GM19025 (cell line): ENCODE measurements at regions not wholly inside any gene's neighbourhood (a gene's known extent, or its start where the extent isn't known, plus 50 kb on each side); places are given as distances from the start of the nearest gene placed in this dataset.
"Not testable (repeated sequence)": the region's sequence is repeated elsewhere in the genome, so short reads cannot be mapped to it uniquely, and the experiment has no call there.

Source experiments
- ATAC-seq: cut with Tn5 transposase; IDR thresholded peaks from one replicate; pipeline ENCODE4 v1.9.1; 2021; ENCODE audit warnings: mild to moderate bottlenecking, low read depth, moderate library complexity; ENCODE audit not compliant: unreplicated experiment

GRCh38 chr6:141977782-141978181 lies 154.9 kb upstream of the GJE1 start:
- ATAC-seq, result no peak

DNA sequence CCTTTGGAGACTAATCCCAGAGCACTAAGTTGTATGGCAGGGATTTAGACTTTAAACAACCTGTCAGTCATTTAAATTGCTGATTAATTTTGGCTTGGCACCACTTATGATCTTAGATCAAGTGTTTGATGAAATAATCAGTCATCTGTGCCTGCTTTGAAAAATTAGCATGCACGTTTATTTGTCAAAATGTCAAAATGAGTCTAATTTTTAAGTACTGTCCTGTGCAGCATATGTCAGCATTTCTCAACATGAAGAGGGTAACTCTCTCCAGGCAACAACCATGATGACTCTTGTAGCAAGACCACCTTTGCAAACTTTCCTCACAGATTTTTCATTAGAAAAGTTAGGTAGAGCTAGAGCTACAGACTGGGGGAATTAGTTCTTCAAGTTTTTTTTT lies 155.7 kb upstream of the GJE1 start:
- ATAC-seq, result no peak

- ATAC-seq, result not testable (repeated sequence)
Measured at GRCh38 chr6:141969768-141970415, 162.8 kb upstream of the GJE1 start.

DNA sequence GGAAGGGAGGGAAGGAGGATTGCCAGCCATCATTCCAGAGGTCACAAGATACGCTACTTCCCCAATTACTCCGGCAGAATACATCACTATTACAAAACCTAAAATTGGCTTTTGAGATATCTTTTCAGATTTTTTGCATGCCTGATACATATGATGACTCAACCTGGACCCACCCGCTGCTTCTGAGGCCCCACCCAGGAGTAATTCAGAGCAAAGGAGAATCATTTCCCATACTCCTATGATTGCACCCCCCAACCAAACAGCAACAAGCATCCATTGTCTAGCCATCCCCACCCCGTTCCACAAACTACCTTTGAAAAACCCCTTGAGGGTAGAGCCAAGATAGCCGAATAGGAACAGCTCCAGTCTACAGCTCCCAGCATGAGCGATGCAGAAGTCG lies 163.5 kb upstream of the GJE1 start:
- ATAC-seq, result no peak

DNA sequence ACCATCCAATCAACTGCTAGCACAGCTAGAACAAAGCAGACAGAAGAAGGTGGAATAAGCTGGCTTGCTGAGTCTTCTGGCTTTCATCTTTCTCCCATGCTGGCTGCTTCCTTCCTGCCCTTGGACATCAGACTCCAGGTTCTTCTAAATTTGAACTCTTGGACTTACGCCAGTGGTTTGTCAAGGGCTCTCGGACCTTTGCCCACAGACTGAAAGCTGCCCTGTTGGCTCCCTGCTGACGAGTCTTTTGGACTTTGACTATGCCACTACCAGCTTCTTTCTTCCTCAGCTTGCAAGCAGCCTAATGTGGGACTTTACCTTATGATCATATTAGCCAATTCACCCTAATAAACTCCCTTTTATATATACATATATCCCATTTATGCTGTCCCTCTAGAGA lies 164.1 kb upstream of the GJE1 start:
- no peak for ATAC-seq

DNA sequence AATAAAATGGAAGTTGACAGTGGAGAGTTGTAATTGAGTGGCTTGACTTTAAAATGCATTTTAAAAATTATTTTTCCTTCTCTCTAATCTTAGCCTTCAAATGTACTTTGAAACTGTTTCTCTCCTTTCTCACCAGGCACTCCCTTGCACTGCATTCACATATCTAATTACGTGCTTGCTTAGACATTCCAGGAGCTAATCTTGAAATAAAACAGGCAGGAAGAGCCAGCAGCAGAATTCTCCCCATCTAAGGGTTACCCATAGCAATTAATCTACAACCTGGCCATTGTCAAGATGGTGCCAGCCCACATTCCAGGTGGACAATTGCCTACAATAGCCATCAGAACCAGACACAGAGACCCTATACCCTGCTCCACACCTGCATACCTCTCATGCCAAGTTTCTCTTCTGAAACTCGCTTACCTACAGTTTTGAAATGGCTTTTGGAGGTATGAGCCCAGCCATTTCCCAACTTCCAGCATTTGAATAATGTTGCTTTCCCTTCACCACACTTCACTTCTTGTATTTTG lies 167.6 kb upstream of the GJE1 start:
- ATAC-seq, result no peak

DNA sequence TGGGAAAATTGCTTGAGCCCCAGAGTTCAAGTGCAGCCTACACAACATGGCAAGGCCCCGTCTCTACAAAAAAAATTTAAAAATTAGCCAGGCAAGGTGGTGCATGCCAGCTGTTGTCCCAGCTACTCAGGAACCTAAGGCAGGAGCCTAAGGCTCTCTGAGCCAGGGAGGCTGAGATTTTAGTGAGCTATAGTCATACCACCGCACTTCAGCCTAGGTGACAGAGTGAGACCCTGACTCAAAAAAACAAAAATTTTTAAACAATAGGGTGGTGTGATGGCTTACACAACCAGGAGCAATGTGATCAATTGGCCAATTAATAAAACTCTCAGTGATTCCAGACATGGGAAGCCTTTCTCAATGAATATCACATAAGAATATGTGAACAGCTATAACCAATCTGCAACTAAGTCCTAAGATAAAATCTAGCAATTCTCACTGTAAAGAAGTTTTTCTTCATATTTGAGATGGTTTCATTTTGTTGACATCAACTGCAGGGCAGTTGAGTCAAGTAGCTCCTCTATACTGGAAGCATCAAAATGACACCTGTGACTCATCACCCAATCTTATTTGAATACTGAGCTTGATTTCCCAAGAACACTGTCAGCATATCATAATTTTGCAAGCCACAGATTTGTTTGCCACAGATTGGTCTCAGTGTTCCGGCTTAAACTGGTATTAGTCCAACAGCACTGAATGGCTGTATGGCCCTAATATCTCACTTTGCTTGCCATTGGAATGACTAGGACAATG lies 169.0 kb upstream of the GJE1 start:
- ATAC-seq, result no peak

DNA sequence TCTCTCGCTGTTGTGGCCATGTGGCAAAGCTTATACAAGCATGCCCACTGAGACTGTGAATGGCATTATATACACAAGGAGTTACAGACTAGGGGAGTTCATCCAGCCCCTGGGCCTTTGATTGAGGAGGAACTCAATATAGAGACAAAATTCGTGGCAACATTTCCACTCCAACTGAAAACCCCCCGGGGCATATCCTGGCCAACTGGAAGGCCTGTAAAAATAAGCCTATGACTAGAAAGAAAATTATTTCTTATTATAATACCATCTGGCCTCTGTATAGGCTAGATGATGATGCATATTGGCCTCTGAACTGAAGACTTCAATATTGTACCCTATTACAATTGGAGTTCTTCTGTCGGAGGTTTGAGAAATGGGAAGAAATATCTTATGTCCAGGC lies 175.5 kb upstream of the GJE1 start:
- ATAC-seq, result no peak

DNA sequence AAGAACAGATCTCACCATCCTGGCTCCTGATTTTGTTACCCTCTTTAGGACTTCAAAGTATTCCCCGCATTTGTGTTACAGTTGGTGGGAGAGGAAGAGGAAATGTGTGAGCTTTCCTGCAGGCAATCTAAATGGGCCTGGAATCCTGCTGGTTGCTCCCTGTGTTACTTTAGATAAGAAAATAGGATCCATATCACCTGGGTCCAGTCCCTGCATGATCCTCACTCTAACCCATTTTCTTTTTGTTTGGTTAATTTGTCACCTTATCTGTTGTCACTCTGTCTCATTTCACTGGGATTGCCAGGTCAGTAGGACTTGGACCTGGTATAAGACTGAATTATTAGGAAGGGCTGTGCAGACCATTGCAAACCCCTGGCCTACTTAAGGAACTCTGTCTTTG lies 175.9 kb upstream of the GJE1 start:
- ATAC-seq, result no peak

DNA sequence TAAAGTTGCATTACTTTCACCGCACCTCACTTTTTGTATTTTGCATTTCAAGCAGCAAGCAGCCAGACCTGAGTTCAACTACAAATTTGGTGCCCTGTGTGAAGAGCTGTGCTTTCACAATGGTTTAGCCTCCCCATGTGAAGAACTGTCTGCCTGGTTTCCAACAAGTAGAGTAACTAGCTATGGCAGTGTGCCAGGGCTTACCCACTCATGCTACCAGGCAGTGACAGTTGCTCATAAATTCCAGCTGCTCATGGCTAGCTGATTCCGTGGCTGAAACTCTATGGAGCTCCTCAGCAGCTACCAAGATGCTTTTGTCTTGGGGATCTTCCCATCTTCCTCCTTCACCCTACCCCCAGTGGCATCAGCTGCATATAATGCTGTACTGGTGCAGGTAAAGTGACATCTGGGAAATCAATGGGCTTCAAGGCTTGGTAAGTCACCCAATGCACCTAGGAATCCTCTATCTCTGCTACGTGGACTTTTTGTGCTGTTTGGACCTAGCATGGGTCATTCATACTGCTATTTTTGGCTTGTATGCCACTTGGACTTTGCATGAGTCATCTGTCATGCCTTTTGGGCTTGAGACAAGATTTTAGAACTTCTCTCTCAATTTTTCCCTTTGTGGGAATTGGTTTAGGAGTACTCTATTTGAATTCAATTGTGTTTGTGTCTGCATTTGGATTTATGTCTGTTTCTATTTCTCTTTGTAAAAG lies 176.5 kb upstream of the GJE1 start:
- no peak for ATAC-seq

DNA sequence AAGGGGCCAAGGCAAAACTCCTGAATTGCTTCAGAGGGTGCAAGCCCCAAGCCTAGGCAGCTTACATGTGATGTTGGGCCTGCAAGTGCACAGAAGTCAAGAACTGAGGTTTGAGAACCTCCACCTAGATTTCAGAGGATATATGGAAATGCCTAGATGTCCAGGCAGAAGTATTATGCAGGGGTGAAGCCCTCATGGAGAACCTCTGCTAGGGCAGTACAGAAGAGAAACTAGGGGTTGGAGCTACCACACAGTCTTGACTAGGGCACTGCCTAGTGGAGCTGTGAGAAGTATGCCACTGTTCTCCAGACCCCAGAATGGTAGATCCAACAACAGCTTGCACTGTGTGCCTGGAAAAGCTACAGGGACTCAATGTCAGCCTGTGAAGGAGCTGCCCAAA lies 179.7 kb upstream of the GJE1 start:
- ATAC-seq, result no peak

- ATAC-seq, result no peak
Measured at GRCh38 chr6:141946502-141946901, 186.2 kb upstream of the GJE1 start.

DNA sequence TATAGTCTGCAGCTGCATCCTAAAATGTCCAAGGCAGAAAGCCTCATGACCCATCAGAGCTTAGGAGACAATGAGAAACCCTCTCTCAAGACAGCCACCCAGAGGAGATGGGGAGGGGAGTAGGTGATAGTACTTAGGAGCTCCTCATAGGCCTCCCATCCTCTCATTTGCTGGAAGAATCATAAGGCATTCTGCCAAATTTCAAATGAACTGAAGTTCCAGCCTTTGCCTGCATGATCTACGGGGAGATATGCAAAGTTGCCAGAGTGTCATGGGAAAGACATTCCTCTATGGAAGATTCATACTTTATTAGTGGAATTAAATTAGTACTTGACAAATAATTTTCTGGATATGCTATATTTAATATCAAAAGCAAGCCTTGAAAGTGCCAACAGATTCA lies 194.1 kb upstream of the GJE1 start:
- no peak for ATAC-seq

DNA sequence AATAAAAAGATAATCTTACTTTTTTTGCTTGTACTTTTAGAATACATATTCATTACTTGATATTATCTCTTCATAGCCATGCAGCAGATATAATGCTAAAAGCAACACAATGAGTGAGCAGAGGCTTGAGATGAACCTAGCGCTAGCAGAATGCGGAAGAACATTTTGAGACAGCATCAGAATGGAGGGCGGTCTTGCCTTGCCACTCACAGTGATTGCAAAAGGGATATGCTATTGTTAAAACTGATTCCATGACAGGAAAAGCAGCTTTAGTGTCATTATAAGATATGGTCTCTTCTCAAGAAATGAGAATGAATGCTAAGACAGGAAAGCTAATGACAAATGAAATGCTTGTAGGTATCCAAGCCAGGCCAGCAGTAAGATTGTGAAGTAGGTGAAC lies 200.0 kb upstream of the GJE1 start:
- ATAC-seq, result no peak

- not testable (repeated sequence) for ATAC-seq
Measured at GRCh38 chr6:141926200-141926900, 206.4 kb upstream of the GJE1 start.

DNA sequence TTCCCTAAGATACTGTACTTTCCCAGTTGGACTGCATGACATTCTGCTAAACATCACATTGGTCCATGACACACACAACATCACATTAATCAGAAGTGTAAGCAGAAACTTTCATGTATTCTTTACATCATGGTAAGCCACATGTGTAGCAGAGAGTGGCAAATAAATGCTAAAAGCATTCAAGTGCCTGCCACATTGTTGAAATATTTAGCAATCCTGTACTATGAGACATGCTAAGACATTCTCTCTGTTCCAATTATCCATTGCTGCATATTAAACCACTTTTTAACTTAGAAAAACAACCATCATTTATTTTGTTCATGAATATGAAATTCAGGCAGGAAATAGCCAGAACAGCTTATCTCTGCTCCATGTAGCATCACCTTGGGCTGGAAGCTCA lies 207.7 kb upstream of the GJE1 start:
- no peak for ATAC-seq

- ATAC-seq, result no peak
Measured at GRCh38 chr6:141922898-141923297, 209.8 kb upstream of the GJE1 start.

DNA sequence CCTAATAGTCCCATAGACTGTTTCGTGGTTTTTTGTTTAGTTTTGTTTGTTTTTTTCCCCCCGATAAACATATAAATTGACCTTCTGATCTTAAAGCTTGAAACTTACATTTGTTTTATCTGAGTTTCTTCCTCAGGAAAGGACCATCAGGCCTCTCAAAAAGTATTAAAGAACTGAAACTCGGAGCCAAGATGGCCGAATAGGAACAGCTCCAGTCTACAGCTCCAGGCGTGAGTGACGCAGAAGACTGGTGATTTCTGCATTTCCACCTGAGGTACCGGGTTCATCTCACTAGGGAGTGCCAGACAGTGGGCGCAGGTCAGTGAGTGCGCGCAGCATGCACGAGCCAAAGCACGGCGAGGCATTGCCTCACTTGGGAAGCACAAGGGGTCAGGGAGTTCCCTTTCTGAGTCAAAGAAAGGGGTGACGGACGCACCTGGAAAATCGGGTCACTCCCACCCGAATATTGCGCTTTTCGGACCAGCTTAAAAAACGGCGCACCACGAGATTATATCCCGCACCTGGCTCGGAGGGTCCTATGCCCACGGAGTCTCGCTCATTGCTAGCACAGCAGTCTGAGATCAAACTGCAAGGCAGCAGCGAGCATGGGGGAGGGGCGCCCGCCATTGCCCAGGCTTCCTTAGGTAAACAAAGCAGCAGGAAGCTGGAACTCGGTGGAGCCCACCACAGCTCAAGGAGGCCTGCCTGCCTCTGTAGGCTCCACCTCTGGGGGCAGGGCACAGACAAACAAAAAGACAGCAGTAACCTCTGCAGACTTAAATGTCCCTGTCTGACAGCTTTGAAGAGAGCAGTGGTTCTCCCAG lies 215.8 kb upstream of the GJE1 start:
- not testable (repeated sequence) for ATAC-seq

- ATAC-seq, result no peak
Measured at GRCh38 chr6:141914646-141915045, 218.1 kb upstream of the GJE1 start.

- ATAC-seq, result no peak
Measured at GRCh38 chr6:141906569-141907080, 226.1 kb upstream of the GJE1 start.
